Lung (tissue), 11 donors: ENCODE measurements at regions not wholly inside any gene's neighbourhood (a gene's known extent, or its start where the extent isn't known, plus 50 kb on each side); places are given as distances from the start of the nearest gene placed in this dataset.
"Not testable (repeated sequence)": the region's sequence is repeated elsewhere in the genome, so short reads cannot be mapped to it uniquely, and the experiment has no call there.

Experiments used
- ATAC-seq: fragments of 200-7000 bp; cut with Tn5 transposase; one replicate; pipeline ENCODE4 v1.9.1; 2020; ENCODE audit warnings: moderate number of reproducible peaks; ENCODE audit not compliant: insufficient read depth, low FRiP score
- DNase-seq, 3 donors: peaks; one replicate each; pipeline ENCODE4 v3.0.0-alpha.2; 2013 to 2017
- H3K27ac ChIP-seq, 2 donors: one replicate each; pipeline ENCODE4 v1.5.1; 2013; ENCODE audit warnings: mild to moderate bottlenecking in 2 of 2, moderate library complexity in 2 of 2, control low read depth in 1 of 2, inconsistent platforms in 1 of 2, low read depth in 1 of 2, low read length in 1 of 2
- H3K27me3 ChIP-seq, 3 donors: one replicate each; pipeline ENCODE4 v1.5.1; 2013; ENCODE audit warnings: low read length in 2 of 3; ENCODE audit not compliant: control insufficient read depth in 3 of 3, insufficient read depth in 3 of 3
- H3K36me3 ChIP-seq, 4 donors: one replicate each; pipeline ENCODE4 v1.5.1; 2013; ENCODE audit warnings: low read length in 4 of 4, mild to moderate bottlenecking in 1 of 4, moderate library complexity in 1 of 4; ENCODE audit not compliant: control insufficient read depth in 4 of 4, insufficient read depth in 4 of 4
- H3K4me1 ChIP-seq, 5 donors: one replicate each; pipeline ENCODE4 v1.5.1; 2013; ENCODE audit warnings: low read length in 5 of 5, mild to moderate bottlenecking in 2 of 5, moderate library complexity in 1 of 5; ENCODE audit not compliant: control insufficient read depth in 5 of 5, insufficient read depth in 5 of 5
- H3K4me3 ChIP-seq: one replicate; pipeline ENCODE4 v1.5.1; 2013; ENCODE audit warnings: mild to moderate bottlenecking, control low read depth, moderate library complexity
- H3K9ac ChIP-seq, 2 donors: one replicate each; pipeline ENCODE4 v1.5.1; 2013; ENCODE audit warnings: low read length in 2 of 2, control low read depth in 1 of 2; ENCODE audit not compliant: insufficient read depth in 1 of 2
- H3K9me3 ChIP-seq, 4 donors: one replicate each; pipeline ENCODE4 v1.5.1; 2013; ENCODE audit warnings: low read length in 3 of 4, mild to moderate bottlenecking in 1 of 4, moderate library complexity in 1 of 4; ENCODE audit not compliant: control insufficient read depth in 4 of 4, insufficient read depth in 3 of 4
- CTCF ChIP-seq: IDR thresholded peaks from 2 replicates; pipeline ENCODE4 v1.5.1; 2012; ENCODE audit warnings: mild to moderate bottlenecking; ENCODE audit errors: control extremely low read depth, extremely low read depth
- WGBS, 2 donors: extraction: QIAGEN DNeasy Blood & Tissue Kit; methylation state at CpG; one replicate each; pipeline ENCODE4 v1.1.7; 2013; 5-methylcytosine and 5-hydroxymethylcytosine counted together
- donor health status: control.
- donor health status: control.
- donor health status: Bipolar disorder and iron deficiency.
- donor health status: healthy.
- donor health status: DM: yes; HTN: yes; CAD: no.

- no peak for ATAC-seq
Measured at GRCh38 chr12:70008944-70009343, 183.9 kb downstream of the MYRFL start.

GRCh38 chr12:70011353-70011752 is 186.3 kb downstream of the MYRFL start:
- no peak for DNase-seq
- H3K27me3 ChIP-seq, result no peaks in the 10 kb centered on the region
- TF ChIP-seq CTCF, result no peak
- no peak overlapping the region for H3K4me3 ChIP-seq
- 97 to 100% methylated on average over 1 of the region's 1 CpG for WGBS, 2 donors
- no peak overlapping the region for H3K27ac ChIP-seq
- no peaks in the 10 kb centered on the region for H3K36me3 ChIP-seq
- peaks cover 0 to 10% (median 5%) of the 10 kb centered on the region in 4 donors for H3K9me3 ChIP-seq
- H3K4me1 ChIP-seq, result no peaks in the 10 kb centered on the region
- ATAC-seq, result no peak
- H3K9ac ChIP-seq, result no peak overlapping the region

More at GRCh38 chr12:70008944-70009343, 183.9 kb downstream of the MYRFL start:
- no peak for DNase-seq
- Histone ChIP-seq H3K9me3 (peaks cover 0 to 10% (median 5%) of the 10 kb centered on the region in 4 donors), H3K9ac (no peak overlapping the region), H3K4me3 (no peak overlapping the region), H3K27ac (no peak overlapping the region), H3K27me3 (no peaks in the 10 kb centered on the region), H3K36me3 (no peaks in the 10 kb centered on the region), H3K4me1 (peaks cover 0 to 2% (median 0%) of the 10 kb centered on the region in 5 donors)
- TF ChIP-seq CTCF, result no peak

GRCh38 chr12:70013016-70013415 is 188.0 kb downstream of the MYRFL start:
- DNase-seq, ATAC-seq, H3K9me3 ChIP-seq, H3K27ac ChIP-seq, H3K9ac ChIP-seq, H3K4me1 ChIP-seq, H3K27me3 ChIP-seq, H3K4me3 ChIP-seq, H3K36me3 ChIP-seq: not testable (repeated sequence)
- 66 to 85% methylated on average over 19 to 23 of the region's 23 CpGs for WGBS, 2 donors

- no peak for DNase-seq
- WGBS, 2 donors, result 95 to 96% methylated on average over 15 of the region's 15 CpGs
- no peak overlapping the region for H3K4me3 ChIP-seq
Measured at GRCh38 chr12:70028515-70028914, 203.5 kb downstream of the MYRFL start.

More at GRCh38 chr12:70028515-70028914, 203.5 kb downstream of the MYRFL start:
- TF ChIP-seq CTCF, result no peak
- no peaks in the 10 kb centered on the region for H3K27me3 ChIP-seq
- ATAC-seq, result no peak
- H3K36me3 ChIP-seq, result no peaks in the 10 kb centered on the region
- H3K4me1 ChIP-seq, result peaks cover 0 to 15% (median 3%) of the 10 kb centered on the region in 5 donors
- H3K9ac ChIP-seq, result no peak overlapping the region
- no peak overlapping the region for H3K27ac ChIP-seq
- peaks cover 0 to 8% (median 0%) of the 10 kb centered on the region in 4 donors for H3K9me3 ChIP-seq
